H54 (cell line): ENCODE measurements at regions not wholly inside any gene's neighbourhood (a gene's known extent, or its start where the extent isn't known, plus 50 kb on each side); places are given as distances from the start of the nearest gene placed in this dataset.

Experiments
- DNase-seq: peaks from one replicate; pipeline ENCODE4 v3.0.0; 2011; ENCODE audit warnings: low spot score, mixed read lengths; ENCODE audit not compliant: insufficient read length
- FAIRE-seq: peaks from 3 replicates; lab custom pipeline; 2011; peaks lifted over from hg19 to GRCh38; lab: Jason Lieb, UNC
- POLR2A ChIP-seq: IDR thresholded peaks from 2 replicates; pipeline ENCODE4 v1.6.1; 2011; ENCODE audit warnings: low read depth, mild to moderate bottlenecking, low read length

DNA sequence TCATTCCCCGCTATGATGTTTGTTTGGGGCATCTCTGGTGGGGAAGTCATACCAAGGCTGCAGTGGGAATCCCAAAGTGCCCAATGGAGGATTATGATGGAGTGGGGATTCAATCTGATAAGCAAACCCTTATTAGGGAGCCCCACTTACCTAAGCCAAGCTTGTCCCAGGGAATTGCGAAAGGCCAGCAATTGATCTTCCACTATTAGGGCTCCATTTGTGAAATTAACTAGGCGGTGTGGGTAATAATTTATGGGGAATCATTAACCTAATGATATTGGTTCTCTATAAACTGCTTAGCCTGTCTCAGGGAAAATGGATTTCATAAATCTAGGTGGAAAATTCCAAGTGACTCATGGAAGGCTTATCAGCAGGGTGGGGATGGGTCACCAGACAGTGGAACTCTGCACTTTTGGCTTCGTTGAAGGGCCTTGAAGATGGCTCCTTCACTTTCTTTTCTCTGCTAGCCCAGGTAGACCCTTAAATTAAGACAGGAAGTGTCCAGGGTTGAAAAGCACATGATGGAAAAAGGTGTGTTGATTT, 113.0 kb upstream of the WSCD2 start:
- no peak for FAIRE-seq
- no peak for TF ChIP-seq POLR2A
- DNase-seq, result no peak

DNA sequence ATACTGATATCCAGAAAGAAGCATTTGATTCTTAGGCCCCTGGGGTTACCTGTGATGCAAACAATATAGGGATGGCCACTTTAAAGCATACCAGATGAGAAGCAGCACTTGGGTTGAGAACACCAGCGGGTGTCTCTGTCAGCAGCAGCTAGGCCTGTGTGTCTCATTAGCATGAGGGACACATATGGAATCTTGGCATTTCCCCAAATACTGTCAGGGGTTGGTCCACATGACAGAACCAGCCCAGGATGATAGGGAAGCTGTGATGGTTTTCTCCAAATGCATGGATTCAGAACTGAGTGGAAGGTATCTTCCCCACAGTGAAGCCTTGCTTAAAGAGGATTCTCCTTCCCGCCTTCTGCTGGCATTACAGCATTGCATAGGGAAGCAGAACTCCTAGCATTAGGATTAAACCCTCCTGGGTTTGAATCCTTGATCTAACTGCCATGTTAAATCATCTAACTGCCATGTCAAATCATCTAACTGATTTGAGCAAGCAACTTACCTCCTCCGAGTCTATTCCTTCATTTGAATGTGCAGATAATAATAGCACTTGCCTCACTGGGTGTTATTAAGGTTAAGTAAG, 111.5 kb upstream of the WSCD2 start:
- DNase-seq, result no peak
- no peak for TF ChIP-seq POLR2A
- no peak for FAIRE-seq

DNA sequence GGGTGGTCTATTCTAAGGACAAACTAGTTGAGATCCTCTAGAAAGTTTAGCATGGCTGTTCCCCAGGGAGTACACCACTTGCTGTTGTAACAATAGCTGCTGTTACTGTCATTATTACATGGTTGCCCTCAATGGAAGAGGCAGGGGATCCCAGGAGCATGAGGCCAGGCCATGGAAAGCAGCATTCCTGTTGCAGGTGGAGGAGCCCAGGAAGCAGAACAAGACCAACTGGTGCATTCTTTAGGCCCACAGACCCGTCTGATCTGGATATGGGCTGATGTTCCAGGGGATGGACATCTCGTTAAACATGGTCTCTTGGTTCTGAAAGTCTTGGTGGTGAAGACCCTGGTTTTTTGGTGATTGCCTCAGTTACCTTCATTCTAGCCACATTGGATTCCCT, 109.2 kb upstream of the WSCD2 start:
- DNase-seq (no peak), FAIRE-seq (no peak)
- no peak for TF ChIP-seq POLR2A

DNA sequence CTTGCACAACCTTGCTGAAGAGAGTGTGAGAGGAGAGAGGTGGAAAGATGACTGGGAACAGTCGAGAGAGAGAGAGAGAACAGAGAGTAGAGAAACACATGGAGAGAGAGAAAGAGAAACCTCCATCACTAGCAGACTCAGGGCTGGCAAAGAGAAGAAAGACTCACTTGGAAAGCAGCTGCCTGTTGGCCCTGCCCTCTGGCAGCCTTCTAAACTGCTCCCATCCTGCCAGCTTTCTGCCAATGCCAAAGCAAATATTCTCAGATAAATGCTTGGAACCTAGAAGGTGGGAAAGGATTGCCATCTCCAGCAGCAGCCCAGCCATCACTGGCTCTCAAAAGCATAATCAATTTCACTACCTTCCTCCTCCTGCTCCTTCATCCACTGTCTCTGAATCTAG, 107.9 kb upstream of the WSCD2 start:
- no peak for TF ChIP-seq POLR2A
- FAIRE-seq (no peak), DNase-seq (no peak)

DNA sequence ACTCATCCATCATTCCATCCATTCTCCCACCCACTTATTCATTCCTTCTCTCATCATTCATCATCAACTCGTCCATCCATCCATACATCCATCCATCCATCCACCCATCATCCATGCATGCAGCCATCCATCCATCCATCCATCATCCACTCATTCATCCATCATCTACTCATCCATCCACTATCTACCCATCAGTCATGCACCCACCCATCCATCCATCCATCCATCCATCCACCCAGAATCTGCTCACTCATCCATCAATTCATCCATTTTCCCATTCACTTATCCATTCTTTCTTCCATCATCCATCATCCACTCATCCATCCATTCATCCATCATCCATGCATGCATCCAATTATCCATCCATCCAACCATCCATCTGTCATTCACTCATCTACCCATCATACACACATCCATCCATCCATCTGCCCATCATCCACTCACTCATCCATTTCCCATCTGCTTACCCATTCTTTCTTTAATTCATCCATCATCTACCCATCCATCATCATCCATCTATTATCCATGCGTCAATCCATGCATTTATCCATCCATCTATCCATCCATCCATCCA, 107.1 kb upstream of the WSCD2 start:
- FAIRE-seq (no peak), DNase-seq (no peak)
- no peak for TF ChIP-seq POLR2A

DNA sequence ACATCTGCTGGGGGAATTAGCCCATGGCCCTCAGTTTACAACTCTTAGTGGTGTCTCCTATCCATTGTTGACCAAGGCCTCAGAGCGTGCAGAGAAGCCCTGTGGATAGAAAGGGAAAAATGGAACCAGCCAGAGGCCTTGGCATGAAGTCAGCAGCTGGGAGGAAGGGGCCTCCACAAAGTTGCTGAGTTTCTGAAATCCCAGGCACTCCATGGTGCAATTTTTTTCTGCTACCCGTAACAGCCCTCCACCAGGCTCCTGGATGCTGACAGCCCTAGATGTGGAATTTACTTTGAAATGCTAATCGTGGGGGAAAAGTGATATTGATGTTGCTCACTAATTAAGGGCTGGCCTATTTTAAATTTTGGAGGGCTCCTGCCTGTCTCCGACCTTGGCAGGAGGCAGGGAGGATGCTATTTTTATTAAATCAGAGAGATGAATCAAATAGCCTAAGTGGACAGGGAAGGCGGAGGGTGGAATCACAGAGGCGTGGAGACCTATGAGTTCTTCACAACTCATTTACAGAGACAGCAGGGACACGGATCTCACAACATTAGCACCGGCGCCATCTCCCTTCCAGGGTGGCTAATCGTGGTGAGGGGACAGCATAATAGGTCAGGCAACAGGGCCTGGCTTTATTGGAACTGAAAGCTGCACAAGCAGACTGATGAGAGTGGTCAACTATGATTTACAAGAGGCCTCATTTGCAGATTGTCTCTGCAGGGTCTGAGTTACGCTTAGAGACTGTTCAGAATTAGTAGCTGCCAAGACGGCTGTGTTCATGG, 99.8 kb upstream of the WSCD2 start:
- DNase-seq, result no peak

DNA sequence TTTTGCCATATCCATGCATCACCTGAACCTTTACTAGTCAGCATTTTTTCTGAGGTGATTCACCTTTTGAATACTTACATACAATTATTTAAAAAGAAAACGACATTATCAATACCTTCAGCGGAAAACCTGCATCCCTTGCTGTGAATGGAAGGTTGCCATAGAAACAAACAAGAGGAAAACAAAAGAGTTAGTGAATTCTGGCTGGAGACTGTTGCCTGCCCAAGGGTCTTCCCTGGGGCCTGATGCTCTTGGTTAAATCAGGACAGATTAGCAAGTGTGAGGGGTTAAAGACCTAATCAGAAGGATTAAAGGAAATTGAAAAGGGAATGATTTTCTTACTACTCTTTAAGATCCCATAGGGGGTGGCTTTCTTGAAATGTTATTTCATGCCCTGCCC, 96.0 kb upstream of the WSCD2 start:
- DNase-seq (no peak), FAIRE-seq (no peak)
- TF ChIP-seq POLR2A, result no peak

More for the DNA sequence above, 99.8 kb upstream of the WSCD2 start:
- no peak for FAIRE-seq
- no peak for TF ChIP-seq POLR2A

DNA sequence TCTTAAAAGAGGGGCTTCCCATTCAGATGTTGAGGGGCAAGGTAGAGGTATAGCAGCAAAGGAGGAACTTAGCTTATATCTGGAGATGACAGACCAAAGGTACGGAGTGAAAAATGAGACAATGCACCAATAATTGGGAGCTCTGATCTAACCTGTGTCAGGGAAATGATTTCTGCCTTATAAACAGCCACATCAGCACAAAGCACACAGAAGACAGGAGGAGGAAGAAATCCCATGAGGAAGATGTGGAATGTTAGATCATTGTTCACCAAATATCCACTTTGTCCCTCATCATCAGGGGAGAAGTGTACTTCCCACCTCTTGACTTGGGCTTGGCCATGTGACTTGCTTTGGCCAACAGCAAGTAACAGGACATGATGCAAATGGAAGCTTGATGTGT, 93.7 kb upstream of the WSCD2 start:
- TF ChIP-seq POLR2A, result no peak
- no peak for FAIRE-seq
- DNase-seq, result no peak

DNA sequence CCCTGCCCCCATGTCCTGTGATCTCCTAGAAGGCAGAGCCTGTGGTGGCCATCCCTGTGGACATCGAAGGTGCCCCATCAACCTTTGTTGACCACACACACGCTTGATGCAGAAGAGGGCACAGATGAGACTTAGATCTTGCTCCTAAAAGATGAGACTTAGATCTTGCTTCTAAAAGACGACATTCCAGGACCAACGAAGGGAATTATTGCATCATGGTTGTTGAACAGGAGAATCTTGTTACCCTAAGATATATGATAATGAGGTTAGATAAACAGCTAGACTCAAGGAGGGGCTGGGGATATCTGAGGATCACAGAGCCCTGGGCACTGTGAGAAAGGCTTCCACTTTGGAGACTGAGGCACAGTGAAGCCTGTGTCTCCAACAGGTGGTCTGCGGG, 91.1 kb upstream of the WSCD2 start:
- no peak for TF ChIP-seq POLR2A
- FAIRE-seq (no peak), DNase-seq (no peak)

DNA sequence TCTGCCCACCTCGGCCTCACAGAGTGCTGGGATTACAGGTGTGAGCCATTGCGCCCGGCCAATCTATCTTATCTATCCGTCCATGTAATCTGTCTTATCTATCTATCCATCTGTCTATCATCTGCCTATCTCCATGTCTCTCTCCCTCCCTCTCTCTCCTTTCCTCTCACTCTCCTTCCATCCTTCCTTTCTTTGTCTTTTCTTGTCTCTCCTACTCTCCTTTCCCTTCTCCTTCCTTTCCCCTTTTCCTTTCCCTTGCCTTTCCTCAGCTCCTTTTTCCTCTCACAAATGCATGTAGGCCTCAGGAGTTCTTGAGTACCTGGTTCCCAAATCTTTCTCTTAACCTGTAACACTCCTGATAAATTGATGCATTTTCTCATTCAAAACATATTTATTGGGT, 89.3 kb upstream of the WSCD2 start:
- FAIRE-seq (no peak), DNase-seq (no peak)
- TF ChIP-seq POLR2A, result no peak

DNA sequence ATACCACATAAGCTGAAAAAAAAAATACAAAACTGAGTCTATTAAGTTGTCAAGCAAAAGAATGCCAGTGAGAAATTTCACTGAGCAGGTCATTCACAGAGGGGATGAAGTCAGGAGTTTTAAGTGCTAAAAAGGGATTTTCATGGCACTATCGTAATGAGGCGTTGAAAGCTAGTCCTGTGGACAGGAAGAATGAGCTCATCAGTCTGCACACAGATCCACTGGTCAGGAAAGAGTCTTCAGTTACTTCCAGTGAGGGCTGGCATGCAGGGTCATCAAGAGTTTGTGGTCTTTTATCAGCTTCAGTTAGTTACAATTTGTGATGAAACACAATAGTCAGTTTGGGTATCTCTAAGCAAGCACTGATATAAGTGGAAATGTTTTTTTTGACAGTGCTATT, 88.1 kb upstream of the WSCD2 start:
- no peak for TF ChIP-seq POLR2A
- FAIRE-seq, result no peak
- no peak for DNase-seq

DNA sequence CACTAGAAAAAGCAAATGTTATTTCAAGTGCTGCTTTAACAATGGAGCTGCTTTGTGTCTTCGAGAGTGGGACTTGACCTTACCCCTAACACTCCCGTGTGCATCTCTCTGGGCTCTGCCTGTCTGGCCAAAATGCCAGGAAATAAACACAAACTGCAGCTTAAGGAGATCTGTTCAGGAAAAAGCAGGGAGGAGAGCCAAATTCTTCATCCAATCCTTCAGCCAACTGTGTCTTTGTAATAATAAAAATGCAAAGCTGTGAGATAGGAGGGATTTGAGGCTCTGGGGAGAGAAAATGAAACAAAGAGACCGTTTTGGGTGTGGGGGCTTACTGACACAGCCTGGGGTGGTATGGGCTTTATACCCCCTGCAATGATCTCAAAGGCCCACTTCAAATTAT, 85.8 kb upstream of the WSCD2 start:
- DNase-seq (no peak), FAIRE-seq (no peak)
- no peak for TF ChIP-seq POLR2A

DNA sequence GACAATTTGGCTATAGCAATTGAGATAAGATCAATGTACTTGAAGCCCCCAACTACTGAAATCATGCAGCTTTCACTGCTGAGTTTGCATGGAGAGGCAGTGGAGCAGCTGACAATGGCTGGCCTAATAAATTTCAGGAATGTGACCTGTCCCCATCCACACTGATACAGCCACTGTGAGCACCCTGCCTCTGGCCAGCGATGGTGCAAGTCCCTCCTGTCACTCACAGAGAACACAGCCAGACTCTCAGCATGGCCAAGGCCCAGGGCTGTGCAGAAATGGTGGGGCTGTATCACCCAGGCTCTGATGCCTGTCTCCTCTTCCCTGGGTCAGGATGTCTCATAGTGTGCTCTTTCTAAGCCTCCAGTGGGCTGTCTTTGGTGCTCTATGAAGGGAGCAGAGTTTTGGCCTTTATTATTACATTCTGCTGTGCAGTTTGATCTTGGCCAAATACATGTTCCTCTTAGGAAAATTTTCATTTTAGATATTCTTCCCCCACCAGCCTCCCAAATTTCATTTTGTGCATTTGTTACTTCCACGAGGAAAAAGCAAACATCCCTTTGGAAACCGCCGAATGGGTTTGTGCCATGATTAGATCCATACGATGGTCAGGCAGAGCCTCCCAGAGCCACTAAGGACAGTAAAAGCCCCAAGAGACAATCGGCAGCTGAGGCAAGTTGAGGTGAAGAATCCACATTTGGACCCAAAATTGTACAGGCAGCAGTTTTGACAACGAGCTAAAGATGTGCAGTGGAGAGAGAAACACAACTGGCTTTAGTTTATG, 85.1 kb upstream of the WSCD2 start:
- TF ChIP-seq POLR2A, result no peak
- no peak for FAIRE-seq
- DNase-seq, result no peak

DNA sequence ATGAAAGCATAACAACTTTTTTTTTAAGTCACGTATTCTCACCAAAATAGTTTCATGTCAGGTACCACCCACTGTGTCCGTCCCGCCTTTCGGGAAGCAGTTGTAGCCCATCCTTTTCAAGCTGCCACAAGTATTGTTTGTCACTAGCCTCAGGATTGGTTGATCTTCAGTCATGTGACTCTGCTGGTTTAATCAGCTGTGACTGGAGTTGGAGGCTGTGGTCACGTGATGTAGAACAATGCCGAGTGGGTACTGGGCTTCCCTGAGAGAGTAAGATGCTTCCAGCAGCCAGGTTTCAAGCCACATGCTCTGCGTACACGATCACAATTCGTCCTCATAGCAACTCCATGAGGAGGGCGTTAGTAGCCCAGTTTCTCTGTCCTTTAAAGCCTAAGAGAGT, 83.0 kb upstream of the WSCD2 start:
- FAIRE-seq (no peak), DNase-seq (no peak)
- TF ChIP-seq POLR2A, result no peak
